GM12873 (cell line): ENCODE measurements at regions not wholly inside any gene's neighbourhood (a gene's known extent, or its start where the extent isn't known, plus 50 kb on each side); places are given as distances from the start of the nearest gene placed in this dataset.

Experiments used
- TF ChIP-seq, protein P1 (sequence below): IDR thresholded peaks from 2 replicates; pipeline ENCODE4 v1.5.1; 2012; ENCODE audit warnings: low read depth, mild to moderate bottlenecking, moderate library complexity, low read length, control low read depth; ENCODE audit not compliant: insufficient read depth; ENCODE audit errors: missing control alignments

DNA sequence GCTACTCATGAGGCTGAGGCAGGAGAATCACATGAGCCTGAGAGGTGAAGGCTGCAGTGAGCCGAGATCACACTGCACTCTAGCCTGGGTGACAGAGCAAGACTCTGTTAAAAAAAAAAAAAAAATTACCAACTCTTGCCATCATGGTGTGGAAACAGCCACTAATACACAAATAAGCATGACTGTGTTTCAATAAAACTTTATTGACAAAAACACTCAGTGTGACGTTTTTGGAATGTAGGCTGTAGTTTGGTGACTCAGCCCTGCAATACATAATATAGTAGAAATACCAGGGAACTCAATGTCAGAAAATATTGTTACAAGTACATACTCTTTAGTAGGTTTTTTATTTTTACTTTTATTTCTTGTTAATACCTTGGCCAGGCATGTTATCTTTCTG, 207.1 kb downstream of the CASP12 start:
- TF ChIP-seq, protein P1, sequence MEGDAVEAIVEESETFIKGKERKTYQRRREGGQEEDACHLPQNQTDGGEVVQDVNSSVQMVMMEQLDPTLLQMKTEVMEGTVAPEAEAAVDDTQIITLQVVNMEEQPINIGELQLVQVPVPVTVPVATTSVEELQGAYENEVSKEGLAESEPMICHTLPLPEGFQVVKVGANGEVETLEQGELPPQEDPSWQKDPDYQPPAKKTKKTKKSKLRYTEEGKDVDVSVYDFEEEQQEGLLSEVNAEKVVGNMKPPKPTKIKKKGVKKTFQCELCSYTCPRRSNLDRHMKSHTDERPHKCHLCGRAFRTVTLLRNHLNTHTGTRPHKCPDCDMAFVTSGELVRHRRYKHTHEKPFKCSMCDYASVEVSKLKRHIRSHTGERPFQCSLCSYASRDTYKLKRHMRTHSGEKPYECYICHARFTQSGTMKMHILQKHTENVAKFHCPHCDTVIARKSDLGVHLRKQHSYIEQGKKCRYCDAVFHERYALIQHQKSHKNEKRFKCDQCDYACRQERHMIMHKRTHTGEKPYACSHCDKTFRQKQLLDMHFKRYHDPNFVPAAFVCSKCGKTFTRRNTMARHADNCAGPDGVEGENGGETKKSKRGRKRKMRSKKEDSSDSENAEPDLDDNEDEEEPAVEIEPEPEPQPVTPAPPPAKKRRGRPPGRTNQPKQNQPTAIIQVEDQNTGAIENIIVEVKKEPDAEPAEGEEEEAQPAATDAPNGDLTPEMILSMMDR = no peak

DNA sequence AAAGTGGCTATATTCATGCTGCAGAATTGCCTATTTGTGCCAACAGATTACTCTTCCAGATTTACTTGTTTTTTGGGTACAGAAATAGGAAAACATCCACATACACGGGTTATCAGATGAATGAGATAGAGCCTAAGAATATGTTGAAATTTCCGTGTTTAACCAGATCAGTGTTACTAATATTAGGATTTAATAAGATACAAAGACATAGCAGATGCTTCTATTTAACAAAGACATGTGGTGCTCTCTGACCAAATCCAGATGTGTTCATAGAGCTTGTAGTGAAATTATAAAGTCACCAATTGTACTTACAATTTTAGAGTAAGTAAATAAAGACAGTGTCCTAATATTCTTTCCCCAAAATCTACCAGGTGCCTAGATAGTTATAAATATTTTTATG, 208.0 kb downstream of the CASP12 start:
- TF ChIP-seq, protein P1 = no peak

DNA sequence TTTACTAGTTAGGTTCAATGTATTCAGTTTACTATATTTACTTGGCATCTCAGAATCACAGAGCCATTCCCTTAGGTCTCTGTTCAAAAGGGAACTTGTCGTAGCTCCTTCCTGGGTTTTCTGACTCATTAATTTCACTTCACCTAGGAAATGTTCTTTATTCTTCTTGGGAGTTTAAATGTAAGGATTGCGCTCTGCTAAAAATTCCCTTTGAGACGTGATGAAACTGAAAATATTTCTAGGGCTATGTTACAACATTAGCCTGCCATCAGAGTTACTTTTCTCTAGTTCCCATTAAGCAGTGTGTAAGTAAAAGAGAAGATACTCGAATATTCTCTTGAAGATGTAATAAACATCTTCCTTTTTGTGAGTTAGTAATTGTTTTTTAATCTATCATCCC, 209.5 kb downstream of the CASP12 start:
- TF ChIP-seq, protein P1 = no peak

DNA sequence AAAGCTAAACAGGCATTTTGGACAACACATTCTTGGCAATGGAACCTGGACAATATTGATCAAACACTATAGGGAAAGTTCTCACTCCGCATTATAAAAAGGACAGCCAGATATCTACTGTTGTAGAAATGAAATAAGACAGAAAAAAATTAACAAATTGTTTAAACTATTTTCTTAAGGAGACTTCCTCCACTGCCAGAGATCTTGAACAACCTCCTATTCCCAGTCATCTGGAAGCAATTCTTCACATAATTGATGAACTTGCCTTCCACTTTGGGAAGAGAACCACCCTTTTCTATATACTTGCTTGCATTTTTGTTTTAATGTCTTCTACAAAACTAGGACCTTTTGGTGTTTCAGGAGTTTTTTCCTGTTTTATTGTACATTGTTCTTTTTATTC, 216.1 kb downstream of the CASP12 start:
- TF ChIP-seq, protein P1 = no peak

DNA sequence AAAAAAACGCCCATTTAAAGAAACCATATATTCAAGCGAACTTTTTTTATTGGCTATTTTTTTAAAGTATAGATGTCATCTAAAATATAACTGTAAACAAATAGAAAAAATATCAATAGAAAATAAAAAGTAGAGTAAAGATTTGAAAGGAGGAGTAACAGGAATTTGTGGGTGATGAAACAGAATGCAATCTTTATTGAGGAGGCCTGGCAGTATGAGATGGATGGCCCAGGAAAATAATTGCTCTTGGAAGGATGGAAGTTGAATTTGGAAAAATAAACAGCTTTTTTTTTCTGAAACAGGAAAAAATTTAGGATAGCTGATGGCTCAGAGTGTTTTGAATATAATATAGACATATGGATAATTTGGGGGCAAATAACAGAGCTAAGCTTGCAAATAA, 219.0 kb downstream of the CASP12 start:
- TF ChIP-seq, protein P1 = no peak

DNA sequence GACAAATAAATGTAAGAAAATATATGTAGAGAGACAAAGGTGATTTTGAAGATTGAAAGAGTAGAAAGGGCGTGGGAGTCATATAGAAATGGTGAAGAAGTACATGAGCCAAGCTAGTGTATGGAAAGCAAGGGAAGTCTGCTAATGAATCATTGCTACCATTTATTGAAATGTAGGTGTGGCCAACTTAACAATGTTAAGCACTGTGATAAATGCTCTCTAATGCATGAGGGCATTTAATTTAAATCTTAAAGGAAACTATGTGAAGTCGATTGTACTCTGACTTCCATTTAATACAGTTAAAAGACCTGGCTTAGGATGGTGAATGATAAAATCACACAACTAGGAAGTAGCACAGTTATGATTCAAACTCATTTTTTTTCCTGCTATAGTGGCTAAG, 219.9 kb downstream of the CASP12 start:
- TF ChIP-seq, protein P1 = no peak

DNA sequence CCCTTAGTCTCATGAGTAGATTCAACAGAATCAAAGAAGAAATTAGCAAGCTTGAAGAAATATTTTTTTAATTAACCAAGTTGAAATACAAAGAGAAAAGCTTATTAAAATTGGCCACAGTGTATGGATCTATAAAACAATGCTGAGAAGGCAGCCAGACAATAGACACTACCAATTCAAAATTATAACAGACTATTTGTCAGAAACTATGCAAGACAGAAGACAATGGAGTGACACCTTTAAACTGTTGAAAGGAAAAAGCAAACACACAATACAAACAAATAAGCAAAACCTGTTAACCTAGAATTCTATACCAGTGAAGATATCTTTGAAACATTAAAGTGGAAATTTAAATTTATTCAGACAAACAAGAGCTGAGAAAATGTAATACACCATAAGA, 225.4 kb downstream of the CASP12 start:
- TF ChIP-seq, protein P1 = no peak

DNA sequence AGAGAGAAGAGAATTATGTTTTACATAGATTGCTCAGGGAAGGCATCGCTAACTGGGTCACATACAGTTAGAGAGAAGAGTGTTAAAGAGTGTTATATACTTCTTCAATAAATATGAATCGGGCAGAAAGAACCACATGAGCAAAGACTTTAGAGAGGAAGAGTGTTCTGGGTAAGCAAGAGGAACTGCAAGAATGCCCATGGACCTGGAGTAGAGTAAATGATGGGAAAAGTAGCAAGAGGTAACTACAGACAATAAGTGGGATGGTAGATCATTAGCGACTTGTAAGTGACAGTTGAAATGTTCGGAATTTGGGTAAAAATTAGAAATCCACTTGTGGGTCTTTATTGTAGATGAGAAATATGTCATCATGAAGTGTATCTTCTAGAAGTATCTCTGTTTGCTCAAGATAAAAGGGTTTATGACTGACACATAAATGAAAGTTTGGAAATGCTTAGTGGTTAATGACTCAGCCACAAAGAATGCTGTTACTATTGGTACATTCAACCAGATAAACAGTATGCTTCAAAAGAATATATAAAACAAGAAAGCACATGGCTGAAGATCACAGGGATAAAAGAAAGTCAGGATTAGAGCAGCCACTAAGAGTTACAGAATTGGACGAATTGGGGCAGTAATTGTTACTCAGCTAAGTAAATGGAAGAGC, 229.3 kb downstream of the CASP12 start:
- TF ChIP-seq, protein P1 = no peak
